Activated naive CD8-positive, alpha-beta T cell treated with anti-CD3 and anti-CD28 coated beads, Interleukin-2, amount 50 U/mL, for 24 hours (primary cell): ENCODE measurements at regions not wholly inside any gene's neighbourhood (a gene's known extent, or its start where the extent isn't known, plus 50 kb on each side); places are given as distances from the start of the nearest gene placed in this dataset.
A peak's percentile ranks its signal among the peaks of the same experiment; 100 is the strongest.
"Not testable (repeated sequence)": the region's sequence is repeated elsewhere in the genome, so short reads cannot be mapped to it uniquely, and the experiment has no call there.

ENCODE experiments used
- ATAC-seq: fragments of 150-1000 bp; cut with Tn5 transposase; one replicate; pipeline ENCODE4 v1.10.0; 2021
- DNase-seq: peaks from one replicate; pipeline ENCODE4 v3.0.0; 2021
- H3K27ac Mint-ChIP-seq: one replicate; pipeline ENCODE4 v1.8.0; 2021; ENCODE audit warnings: mild to moderate bottlenecking, mixed read lengths
- H3K27me3 Mint-ChIP-seq: one replicate; pipeline ENCODE4 v1.8.0; 2021; ENCODE audit warnings: mixed read lengths
- H3K36me3 Mint-ChIP-seq: one replicate; pipeline ENCODE4 v1.8.0; 2021; ENCODE audit warnings: low read depth, mixed read lengths
- H3K4me1 Mint-ChIP-seq: one replicate; pipeline ENCODE4 v1.8.0; 2021; ENCODE audit warnings: mixed read lengths
- H3K4me3 Mint-ChIP-seq: one replicate; pipeline ENCODE4 v1.8.0; 2021; ENCODE audit warnings: mild to moderate bottlenecking, moderate library complexity, mixed read lengths
- H3K9me3 Mint-ChIP-seq: one replicate; pipeline ENCODE4 v1.8.0; 2021; ENCODE audit warnings: mixed read lengths

DNA sequence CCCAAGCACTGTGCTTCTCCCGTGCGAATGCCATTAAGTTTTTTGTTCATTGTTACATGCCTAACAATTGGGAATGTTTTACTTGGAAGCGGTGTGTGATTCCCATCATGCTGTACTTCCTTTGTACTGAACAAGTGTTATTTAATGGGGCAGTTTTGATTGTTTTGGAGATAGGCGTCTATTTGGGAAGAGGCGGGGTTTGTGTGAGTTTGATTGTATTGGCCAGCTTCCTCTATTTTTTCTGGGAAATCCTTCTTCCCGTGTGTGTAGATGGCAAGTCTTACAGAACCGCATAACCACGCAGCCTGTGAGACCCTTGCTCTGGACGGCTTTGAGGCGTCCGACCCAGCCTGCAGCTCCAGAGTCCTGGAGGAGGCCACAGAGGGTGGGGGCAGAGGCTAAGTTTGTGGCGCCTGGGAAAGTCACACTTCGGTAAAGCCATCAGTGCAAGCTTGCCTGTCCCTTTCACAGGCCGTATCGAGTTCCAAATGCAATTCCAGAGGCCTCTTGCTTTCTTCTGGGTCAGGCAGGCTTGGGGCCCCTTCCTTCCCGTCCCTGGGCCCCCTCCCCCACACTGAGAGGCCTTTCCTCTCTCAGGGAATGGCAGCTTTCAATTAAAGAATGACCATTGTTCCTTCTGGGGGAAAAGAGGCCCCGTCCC, 210.3 kb downstream of the TOMM20 start:
- no peak overlapping the region for H3K27ac Mint-ChIP-seq
- H3K9me3 Mint-ChIP-seq: no peaks in the 10 kb centered on the region
- no peaks in the 10 kb centered on the region for H3K36me3 Mint-ChIP-seq
- ATAC-seq: no peak
- H3K4me3 Mint-ChIP-seq: no peak overlapping the region
- no peak for DNase-seq
- H3K4me1 Mint-ChIP-seq: peaks cover 6% of the 10 kb centered on the region
- H3K27me3 Mint-ChIP-seq: no peaks in the 10 kb centered on the region

DNA sequence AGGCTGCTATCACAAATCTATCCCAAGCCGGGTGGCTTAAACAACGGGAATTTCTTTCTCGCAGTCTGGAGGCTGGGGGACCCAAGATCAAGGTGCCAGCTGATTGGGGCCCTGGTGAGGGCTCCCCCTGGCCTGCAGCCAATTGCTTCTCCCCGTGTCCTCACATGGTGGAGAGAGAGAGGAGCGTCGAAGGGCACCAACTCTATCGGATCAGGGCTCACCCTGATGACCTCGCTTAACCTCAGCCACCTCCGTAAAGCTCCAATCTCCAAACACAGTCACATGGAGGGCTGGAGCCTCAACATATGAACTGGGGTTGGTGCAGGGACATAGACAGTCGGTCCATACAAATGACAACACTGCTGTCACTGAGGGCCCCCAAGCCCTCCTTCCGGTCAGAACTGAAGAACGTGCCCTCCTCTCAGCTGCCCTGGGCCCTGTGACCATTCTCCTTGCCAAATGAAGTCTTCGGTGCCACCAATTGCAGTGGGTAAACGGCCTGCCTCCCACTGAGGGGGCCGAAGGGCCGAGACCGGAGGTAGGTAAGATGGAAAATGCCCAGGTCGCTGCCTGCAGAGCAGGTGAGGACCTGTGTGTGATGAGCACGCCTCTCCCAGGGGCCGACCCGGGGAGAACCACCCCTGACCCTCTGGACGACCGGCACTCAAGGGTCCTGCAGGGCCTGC, 211.0 kb downstream of the TOMM20 start:
- no peak overlapping the region for H3K4me3 Mint-ChIP-seq
- peaks cover 6% of the 10 kb centered on the region for H3K4me1 Mint-ChIP-seq
- no peak overlapping the region for H3K27ac Mint-ChIP-seq

DNA sequence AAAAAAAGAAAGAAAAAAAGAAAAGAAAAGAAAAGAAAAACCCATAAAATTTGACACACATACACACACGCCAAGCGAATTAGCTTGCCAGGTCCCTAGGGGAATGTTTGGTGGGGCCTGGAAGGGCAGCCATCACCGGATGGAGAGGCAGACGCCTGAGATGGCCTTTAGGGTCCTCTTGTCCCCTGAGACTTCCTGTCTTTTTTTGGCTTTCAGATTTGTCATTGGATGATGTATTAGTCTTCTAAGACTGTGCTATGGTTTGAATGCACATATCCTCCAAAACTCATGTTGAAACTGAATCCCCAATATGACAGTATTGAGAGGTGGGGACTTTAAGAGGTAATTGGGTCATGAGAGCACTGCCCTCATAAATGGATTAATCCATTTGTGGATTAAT, 211.8 kb downstream of the TOMM20 start:
- ATAC-seq: peak; percentile 43
- Mint-ChIP-seq H3K27ac (peak overlapping the region; percentile 25), H3K4me1 (peaks cover 13% of the 10 kb centered on the region), H3K27me3 (no peaks in the 10 kb centered on the region), H3K36me3 (no peaks in the 10 kb centered on the region), H3K9me3 (no peaks in the 10 kb centered on the region), H3K4me3 (no peak overlapping the region)
- DNase-seq: no peak

More for the DNA sequence above, 211.0 kb downstream of the TOMM20 start:
- ATAC-seq (no peak), DNase-seq (no peak)
- Mint-ChIP-seq H3K9me3 (no peaks in the 10 kb centered on the region), H3K36me3 (no peaks in the 10 kb centered on the region), H3K27me3 (no peaks in the 10 kb centered on the region)

DNA sequence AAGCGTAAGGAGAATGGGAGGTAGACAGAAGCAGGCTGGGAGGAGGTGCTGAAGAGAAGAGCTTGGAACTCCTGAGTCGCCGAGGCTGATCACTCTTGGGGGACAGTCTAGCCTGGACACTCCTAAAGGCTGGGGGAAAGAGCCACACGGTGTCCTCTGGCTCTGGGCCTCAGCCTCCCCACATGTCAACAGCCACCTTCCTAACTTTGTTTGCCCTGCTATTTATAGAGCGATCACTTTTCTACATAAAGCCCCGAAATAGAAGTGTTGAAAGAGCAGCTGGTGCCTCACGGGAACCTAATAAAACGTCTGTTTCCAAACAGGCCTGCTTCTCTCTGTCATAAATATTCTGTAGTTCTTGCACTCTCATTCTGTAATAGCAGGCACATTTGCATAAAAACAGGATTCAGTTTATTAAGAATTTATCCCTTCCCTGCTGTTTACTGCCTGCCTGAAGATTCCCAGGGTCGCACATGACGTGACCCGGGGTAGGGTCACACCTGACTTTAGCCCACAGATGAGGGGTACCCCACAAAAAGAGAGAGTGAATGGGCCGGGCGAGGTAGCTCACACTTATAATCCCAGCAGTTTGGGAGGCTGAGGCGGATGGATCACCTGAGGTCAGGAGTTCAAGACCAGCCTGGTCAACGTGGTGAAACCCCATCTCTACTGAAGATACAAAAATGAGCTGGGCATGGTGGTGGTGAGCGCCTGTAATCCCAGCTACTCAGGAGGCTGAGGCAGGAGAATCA, 212.5 kb downstream of the TOMM20 start:
- no peak for ATAC-seq
- H3K27me3 Mint-ChIP-seq: no peaks in the 10 kb centered on the region

DNA sequence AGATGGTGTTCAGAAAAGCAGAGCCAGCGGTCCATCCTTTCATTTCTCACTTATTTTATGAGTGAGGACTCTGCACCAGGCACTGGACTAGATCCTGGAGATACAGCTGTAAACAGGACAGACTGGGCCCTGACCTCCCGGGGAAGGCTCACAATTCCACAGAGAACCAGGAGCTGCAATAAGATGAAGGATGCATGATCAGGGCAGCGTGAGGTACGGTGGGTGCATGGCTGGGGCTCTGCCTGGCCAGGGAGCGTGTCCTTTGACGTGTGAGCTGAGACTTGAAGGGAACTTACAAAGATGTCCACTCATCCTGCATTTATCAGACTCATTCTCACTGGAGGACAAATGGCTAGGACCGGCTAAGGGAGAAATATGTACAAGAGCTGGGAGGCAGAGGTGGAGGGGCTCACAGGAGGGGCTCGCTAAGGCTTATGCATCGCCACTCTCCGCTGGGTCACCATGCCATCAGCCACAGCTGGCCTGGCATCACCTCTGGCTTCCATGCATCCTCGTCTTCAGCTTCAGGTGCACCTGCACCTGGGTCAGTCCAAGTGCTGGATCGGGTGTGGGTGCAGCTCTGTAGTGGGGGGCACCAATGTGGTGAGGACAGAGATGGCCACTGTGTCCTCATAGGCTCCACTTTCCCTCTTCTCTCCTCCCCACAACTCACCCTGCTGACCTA, 213.9 kb downstream of the TOMM20 start:
- H3K36me3 Mint-ChIP-seq: no peaks in the 10 kb centered on the region

More for the DNA sequence above, 212.5 kb downstream of the TOMM20 start:
- Mint-ChIP-seq H3K4me3 (no peak overlapping the region), H3K4me1 (peaks cover 19% of the 10 kb centered on the region), H3K9me3 (no peaks in the 10 kb centered on the region), H3K27ac (no peak overlapping the region), H3K36me3 (no peaks in the 10 kb centered on the region)
- DNase-seq: no peak

DNA sequence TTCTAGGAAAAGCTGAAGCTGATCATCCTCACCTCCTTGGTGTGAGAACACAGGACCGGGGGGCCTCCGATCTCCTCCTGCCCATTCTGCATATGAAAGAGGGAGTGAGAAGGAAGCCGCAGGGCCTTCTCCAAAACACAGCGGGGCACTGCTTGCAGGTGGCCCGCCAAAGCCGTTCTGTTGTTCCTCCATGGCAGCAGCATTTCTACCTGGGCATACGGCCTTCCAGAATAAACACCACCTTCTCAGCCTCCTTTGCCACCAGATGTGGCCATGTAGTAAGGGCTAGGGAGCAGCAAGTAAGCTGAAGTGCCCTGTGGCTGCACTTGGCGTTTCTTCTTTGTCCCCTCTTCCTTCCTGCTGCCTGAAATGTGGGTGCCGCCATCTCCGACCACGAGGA, 214.9 kb downstream of the TOMM20 start:
- Mint-ChIP-seq H3K36me3 (no peaks in the 10 kb centered on the region), H3K27me3 (no peaks in the 10 kb centered on the region), H3K27ac (no peak overlapping the region), H3K4me1 (peaks cover 21% of the 10 kb centered on the region), H3K9me3 (no peaks in the 10 kb centered on the region), H3K4me3 (no peak overlapping the region)
- DNase-seq (no peak), ATAC-seq (no peak)

More for the DNA sequence above, 213.9 kb downstream of the TOMM20 start:
- no peak for ATAC-seq
- Mint-ChIP-seq H3K4me1 (peaks cover 21% of the 10 kb centered on the region), H3K27ac (no peak overlapping the region), H3K4me3 (no peak overlapping the region), H3K27me3 (no peaks in the 10 kb centered on the region), H3K9me3 (no peaks in the 10 kb centered on the region)
- no peak for DNase-seq

DNA sequence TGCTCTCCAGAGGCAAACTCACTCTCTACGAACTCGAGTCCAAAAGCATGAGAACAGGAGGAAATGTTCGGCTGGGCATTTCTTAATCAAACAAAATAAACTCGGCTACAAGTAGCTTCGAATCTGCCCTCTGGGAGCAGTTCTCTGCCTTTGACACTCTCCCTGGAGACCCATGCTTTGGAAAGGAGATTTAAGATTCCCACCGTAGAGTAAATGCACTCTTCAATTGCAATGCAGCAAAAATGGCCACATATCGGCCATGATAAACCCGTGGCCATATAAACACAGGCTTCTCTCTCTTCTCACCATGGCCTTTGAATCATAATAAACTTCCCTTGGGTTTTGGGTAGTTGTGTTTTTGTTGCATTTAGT, 215.4 kb downstream of the TOMM20 start:
- Mint-ChIP-seq H3K4me3 (no peak overlapping the region), H3K27me3 (no peaks in the 10 kb centered on the region), H3K27ac (no peak overlapping the region), H3K9me3 (no peaks in the 10 kb centered on the region), H3K36me3 (no peaks in the 10 kb centered on the region), H3K4me1 (peaks cover 21% of the 10 kb centered on the region)
- ATAC-seq (no peak), DNase-seq (no peak)

DNA sequence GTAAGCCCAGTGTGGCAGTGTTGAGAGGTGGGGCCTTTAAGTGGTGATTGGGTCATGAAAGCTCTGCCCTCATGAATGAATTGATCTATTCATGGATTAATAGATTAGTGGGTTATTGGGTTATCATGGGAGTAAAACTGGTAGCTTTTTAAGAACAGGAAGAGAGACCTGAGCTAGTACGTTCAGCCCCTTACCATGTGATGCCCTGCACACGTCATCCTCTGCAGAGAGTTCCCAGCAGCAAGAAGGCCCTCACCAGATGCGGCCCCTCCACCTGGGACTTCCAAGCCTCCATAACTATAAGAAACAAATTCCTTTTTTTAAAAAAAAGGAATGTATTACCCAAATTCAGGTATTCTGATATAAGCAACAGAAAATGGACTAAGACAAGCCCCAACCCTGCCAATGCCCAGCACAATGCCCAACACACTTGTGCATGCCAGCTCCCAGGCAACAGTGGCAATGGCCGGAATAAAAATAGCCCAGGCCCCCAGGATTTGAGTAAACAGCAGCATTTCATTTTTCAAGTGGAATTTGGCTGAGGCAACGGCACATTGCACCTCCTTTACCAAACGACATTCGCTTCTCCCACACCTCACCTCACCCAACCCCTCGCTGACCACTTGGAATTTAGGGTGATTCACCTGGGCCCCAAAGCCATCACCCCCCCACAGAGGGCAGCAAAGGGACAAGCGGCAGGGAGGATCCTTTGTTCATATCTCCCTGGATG, 215.9 kb downstream of the TOMM20 start:
- no peak overlapping the region for H3K27ac Mint-ChIP-seq
- no peak for ATAC-seq

DNA sequence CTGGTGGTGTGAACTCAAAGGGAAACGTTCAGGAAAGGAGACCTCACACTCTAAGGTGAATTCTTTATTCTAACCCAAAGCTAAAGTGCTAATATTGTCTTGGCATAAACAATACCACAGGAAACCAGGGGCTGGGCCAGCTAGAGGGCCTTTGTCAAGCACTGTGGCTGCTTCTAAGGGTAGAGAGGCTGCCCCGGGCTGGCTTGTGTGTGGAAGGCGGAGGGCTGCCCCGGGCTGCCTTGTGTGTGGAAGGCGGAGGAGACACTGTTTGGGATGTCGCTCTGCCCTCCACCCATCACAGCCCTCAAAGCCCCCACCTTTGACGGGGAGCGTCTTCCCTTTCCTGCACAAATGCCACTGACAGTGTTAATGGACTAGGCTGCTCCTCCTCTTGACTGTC, 216.8 kb downstream of the TOMM20 start:
- H3K4me1 Mint-ChIP-seq: peaks cover 20% of the 10 kb centered on the region

More for the DNA sequence above, 215.9 kb downstream of the TOMM20 start:
- Mint-ChIP-seq H3K9me3 (no peaks in the 10 kb centered on the region), H3K4me1 (peaks cover 21% of the 10 kb centered on the region), H3K27me3 (no peaks in the 10 kb centered on the region), H3K36me3 (no peaks in the 10 kb centered on the region), H3K4me3 (no peak overlapping the region)
- DNase-seq: no peak

DNA sequence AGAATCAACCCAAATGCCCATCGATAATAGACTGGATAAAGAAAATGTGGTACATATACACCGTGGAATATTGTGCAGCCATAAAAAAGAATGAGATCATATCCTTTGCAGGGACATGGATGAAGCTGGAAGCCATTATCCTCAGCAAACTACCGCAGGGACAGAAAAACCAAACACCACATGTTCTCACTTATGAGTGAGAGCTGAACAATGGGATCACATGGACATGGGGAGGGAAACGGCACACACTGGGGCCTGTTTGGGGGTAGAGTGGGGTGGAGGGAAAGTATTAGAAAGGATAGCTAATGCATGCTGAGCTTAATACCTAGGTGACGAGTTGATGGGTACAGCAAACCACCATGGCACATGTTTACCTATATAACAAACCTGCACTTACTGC, 217.5 kb downstream of the TOMM20 start:
- H3K4me1 Mint-ChIP-seq: peaks cover 18% of the 10 kb centered on the region
- H3K27me3 Mint-ChIP-seq, H3K4me3 Mint-ChIP-seq, H3K36me3 Mint-ChIP-seq, H3K27ac Mint-ChIP-seq, ATAC-seq, DNase-seq, H3K9me3 Mint-ChIP-seq: not testable (repeated sequence)

More for the DNA sequence above, 216.8 kb downstream of the TOMM20 start:
- ATAC-seq (peak; percentile 57), DNase-seq (peak; percentile 28)
- no peaks in the 10 kb centered on the region for H3K27me3 Mint-ChIP-seq
- no peaks in the 10 kb centered on the region for H3K36me3 Mint-ChIP-seq
- H3K9me3 Mint-ChIP-seq: no peaks in the 10 kb centered on the region
- H3K4me3 Mint-ChIP-seq: no peak overlapping the region
- H3K27ac Mint-ChIP-seq: peak overlapping the region; percentile 7

DNA sequence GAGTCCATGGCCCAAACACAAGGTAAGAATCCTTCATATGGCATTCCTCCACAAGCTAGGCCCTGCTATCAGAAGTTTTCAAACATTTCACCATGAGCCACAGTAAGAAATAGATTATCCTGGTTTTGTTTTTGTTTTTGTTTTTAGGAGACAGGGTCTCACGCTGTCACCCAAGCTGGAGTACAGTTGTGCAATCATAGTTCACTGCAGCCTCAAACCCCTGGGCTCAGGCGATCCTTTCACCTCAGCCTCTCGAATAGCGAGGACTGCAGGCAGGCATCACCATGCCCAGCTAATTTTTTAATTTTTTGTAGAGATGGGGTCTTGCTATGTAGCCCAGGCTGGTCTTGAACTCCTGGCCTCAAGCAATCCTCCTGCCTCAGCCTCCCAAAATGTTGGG, 218.8 kb downstream of the TOMM20 start:
- Mint-ChIP-seq H3K4me1 (peaks cover 18% of the 10 kb centered on the region), H3K4me3 (no peak overlapping the region), H3K27me3 (no peaks in the 10 kb centered on the region), H3K27ac (no peak overlapping the region), H3K36me3 (no peaks in the 10 kb centered on the region), H3K9me3 (no peaks in the 10 kb centered on the region)
- DNase-seq (no peak), ATAC-seq (no peak)

DNA sequence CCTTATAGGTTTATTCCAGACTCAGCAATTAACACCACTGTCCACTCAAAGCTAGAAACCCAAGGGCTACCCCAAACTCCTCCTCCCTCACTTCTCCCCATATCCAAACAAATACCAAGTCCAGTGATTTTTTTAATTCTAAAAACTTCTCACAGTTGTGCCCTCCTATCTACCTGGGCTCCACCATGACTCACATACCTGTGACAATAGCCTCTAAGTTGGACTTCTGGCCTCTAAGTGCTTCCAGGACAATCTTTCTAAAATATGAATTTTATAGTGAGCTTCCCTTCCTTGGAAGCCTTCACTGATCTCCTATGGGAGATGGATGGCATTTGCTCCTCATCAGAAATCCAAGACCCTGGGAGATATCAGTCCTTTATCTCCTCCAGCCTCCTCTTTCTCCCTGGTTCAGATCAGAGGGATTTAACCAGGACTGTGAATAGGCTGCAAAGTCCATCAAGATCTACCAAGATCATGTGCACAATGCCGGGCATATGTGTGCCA, 219.3 kb downstream of the TOMM20 start:
- ATAC-seq (no peak), DNase-seq (no peak)
- H3K27ac Mint-ChIP-seq: no peak overlapping the region
- H3K4me1 Mint-ChIP-seq: peaks cover 18% of the 10 kb centered on the region
- H3K36me3 Mint-ChIP-seq: no peaks in the 10 kb centered on the region
- no peaks in the 10 kb centered on the region for H3K27me3 Mint-ChIP-seq
- H3K9me3 Mint-ChIP-seq: no peaks in the 10 kb centered on the region
- H3K4me3 Mint-ChIP-seq: no peak overlapping the region

DNA sequence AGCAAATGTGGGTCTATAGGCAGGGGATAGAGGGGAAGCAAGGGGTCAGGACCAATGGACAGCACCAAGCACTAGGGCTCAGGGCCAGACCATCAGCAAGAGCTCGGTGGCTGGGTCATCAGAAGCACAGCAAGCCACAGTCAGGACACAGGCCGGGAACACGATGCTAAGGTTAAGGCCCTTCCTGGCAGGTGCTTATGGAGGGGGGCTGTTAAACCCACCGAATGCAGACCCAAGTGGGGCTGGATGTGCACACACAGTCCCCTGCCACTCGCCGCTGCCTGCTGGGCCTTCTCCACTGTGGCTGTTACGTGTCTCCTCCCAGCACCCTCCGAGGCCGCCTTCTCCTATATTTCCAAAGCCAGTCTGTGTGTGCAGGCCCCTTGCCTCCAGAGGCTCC, 220.1 kb downstream of the TOMM20 start:
- no peak for DNase-seq
- Mint-ChIP-seq H3K4me1 (peaks cover 18% of the 10 kb centered on the region), H3K27ac (no peak overlapping the region), H3K4me3 (no peak overlapping the region), H3K27me3 (no peaks in the 10 kb centered on the region), H3K9me3 (no peaks in the 10 kb centered on the region), H3K36me3 (no peaks in the 10 kb centered on the region)
- ATAC-seq: no peak

DNA sequence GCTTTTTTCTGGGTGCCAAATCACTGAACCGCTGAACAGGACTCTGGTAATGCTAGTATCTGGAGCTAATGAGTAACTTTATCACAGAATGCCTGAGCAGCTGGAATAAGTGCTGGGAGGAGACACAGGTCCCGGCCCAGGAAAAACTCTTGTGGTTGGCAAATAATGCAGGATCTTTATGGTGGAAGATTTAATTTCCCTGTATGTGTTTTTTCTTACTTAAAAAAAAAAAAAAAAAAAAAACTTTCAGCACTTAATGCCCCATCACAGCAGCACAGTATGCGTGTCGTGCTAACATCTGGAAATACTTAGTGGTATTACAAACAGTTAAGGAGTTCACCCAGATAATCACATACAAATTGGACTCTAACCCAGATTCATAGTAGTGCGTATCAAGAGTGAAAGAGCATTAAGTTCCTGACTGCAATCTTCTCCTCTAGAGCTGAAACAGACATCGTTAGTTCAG, 220.7 kb downstream of the TOMM20 start:
- DNase-seq: no peak
- no peak overlapping the region for H3K27ac Mint-ChIP-seq
- H3K4me1 Mint-ChIP-seq: peaks cover 15% of the 10 kb centered on the region
- no peak overlapping the region for H3K4me3 Mint-ChIP-seq
- ATAC-seq: no peak
- H3K9me3 Mint-ChIP-seq: no peaks in the 10 kb centered on the region
- no peaks in the 10 kb centered on the region for H3K36me3 Mint-ChIP-seq
- no peaks in the 10 kb centered on the region for H3K27me3 Mint-ChIP-seq
